GM23248 (cell line): ENCODE measurements at regions not wholly inside any gene's neighbourhood (a gene's known extent, or its start where the extent isn't known, plus 50 kb on each side); places are given as distances from the start of the nearest gene placed in this dataset.

Experiments used
- EZH2 ChIP-seq: fragments of 200-600 bp; sonication (generic); IDR thresholded peaks from 2 replicates; pipeline ENCODE4 v1.6.1; 2018; ENCODE audit warnings: antibody characterized with exemption, mild to moderate bottlenecking; ENCODE audit not compliant: insufficient read depth, poor library complexity, severe bottlenecking
- EZH2phosphoT487 ChIP-seq: fragments of 200-600 bp; sonication (generic); IDR thresholded peaks from 2 replicates; pipeline ENCODE4 v1.6.1; 2018; ENCODE audit warnings: antibody characterized with exemption, moderate library complexity, mild to moderate bottlenecking, low read depth; ENCODE audit not compliant: insufficient read depth

GRCh38 chr3:194076475-194076874, 59.5 kb upstream of the HES1 start:
- TF ChIP-seq EZH2phosphoT487: no peak
- no peak for TF ChIP-seq EZH2
